HG02763 (cell line): ENCODE measurements at regions not wholly inside any gene's neighbourhood (a gene's known extent, or its start where the extent isn't known, plus 50 kb on each side); places are given as distances from the start of the nearest gene placed in this dataset.

Source experiments
- ATAC-seq: cut with Tn5 transposase; IDR thresholded peaks from one replicate; pipeline ENCODE4 v1.9.1; 2021; ENCODE audit warnings: mild to moderate bottlenecking, moderate library complexity; ENCODE audit not compliant: unreplicated experiment

DNA sequence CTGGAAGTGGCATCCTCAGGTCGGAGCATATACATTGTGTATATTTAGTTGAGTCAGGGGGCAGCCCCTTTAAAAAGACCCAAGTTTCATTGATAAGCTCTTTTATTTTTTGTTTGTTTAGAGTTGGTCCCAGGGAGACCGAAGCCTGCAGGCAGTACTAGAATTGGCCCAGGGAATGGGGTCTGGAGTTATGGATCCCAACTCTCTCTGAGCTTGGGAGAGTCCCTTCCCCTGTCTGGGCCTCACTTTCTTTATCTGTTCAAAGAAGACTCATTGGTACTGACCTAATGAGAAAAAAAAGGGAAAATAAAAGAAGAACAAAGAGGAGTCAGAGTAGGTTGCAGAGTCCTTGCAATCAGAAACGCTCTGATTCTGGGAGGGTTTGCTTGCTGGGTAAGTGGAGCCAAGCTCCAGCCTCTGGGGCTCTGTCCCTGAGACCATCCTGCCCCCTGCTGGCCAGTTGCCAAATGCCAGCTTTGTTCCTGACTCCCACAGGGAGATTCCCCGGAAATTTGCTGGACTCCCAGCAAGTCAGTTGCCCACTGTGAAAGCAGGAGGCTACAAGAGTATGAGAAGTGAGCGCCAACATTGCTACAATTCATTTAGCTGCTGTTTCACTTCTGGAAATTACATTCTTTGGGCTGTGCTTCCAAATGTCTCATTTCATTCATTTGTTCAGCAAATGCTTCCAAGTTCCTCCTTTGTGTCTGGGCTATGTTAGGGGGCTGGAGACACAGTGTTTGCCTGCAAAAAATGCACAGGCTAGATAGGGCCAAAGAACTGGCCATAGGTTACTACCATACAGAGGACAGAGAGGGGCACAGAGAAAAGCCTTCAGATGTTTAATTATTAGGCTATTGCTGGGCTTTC is 156.2 kb downstream of the MELK start:
- no peak for ATAC-seq

GRCh38 chr9:36729906-36730305 is 157.2 kb downstream of the MELK start:
- no peak for ATAC-seq

- ATAC-seq: no peak
These were observed 157.7 kb downstream of the MELK start for GRCh38 chr9:36730414-36730813.

- no peak for ATAC-seq
These were observed 158.6 kb downstream of the MELK start for GRCh38 chr9:36731068-36731956.

- ATAC-seq: no peak
These were observed 162.0 kb downstream of the MELK start for GRCh38 chr9:36734737-36735136.

DNA sequence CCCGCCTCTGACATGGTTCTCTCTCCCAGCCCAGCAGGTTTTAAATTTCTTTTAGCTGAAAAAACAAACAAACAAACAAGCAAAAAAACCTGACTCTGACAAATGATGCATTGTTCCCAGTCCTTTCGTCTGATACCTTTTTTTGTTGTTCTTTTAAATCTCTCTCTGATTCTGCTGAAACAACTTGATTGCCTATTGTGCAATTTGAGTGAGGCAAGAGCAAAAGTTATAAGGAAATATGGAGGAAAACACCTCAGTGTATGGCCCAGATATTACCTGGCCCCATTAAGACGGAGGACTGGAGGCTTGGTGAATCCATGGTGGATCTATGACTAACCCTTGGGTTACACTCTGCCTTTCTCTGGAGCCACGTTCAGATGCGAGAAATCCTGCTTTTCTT is 164.0 kb downstream of the MELK start:
- no peak for ATAC-seq

DNA sequence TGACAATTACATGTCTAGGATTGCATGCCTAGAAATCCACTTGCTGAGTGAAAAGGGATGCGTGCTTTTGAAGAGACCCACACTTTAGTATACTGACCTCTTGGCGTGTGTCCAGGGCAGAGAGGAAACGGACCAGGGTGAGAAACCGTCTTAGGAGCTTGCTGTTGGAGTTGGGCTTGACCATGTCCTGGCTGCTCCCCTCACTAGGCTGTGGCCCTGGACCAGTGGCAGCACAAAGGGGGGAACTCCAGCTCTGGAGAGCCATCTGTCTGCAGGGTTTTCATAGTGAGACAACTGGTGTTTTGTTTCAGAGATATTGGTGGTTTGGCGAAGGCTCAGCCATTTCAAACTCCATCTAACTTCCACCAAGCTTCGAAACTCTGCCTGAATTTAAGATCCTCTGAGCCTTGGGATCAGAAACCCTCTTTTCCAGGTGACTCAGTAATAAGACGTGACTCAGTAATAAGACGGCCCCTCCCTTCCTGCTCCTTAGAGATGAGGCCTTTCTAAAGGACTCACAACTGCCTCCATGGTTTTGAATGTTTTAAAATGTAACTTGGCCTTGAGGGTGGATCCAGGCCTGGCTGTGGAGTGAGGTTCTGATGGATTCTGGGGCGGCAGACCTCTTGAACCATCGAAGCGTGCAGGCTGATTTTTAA is 165.8 kb downstream of the MELK start:
- no peak for ATAC-seq

DNA sequence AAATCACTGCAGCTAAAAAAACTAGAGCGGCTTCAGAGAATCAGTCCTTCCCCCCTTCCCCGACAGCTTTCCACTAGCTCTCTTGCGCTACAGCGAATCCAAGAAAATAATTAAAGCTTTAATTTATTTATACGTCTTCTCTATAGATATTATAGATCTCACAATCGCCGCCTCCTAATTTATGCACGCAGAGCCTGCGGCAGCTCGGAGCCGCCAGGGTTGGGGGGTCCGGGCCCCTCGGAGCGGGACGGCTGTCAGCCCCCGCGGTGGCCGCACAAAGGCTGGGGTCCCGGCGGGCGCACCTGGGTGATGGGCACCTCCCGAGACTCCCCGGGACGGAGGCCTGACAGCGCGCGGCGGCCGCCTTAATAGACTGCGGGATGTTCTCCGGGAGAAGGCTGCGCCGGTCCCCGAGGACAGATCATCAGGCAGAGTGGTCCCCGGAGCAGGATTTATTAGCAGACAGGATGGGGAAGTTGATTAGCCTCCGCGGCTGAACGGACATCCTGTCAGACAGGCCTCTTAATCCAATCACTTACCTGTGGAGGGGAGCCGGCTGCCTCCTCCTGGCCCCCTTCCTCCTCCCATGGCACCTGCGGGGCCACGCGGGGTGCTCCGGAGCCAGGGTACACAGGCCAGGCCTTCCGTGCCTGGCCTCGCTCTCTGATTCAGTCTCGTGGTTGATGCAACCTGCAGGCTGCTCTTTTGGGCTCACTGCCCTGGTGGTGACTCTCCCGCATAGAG is 166.8 kb downstream of the MELK start:
- ATAC-seq: no peak

DNA sequence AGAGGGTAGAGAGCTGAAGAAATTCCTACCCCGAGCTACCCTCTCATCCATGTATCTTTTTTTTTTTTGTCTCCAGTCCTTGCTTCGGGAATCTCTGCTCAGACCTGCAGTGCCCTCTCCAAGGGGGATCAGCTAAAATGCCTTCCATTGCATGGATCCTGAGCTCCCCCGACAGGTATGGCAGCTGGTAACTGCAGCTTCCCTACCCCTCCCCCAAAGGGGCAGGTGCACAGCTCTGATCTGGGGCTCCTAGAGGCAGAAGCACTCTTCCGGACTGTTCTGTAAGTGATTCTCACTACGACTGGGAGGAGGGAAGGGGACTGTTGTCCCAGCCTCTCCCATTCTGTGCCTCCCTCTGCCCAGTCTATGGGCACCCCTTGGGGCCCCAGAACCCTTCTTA is 169.6 kb downstream of the MELK start:
- no peak for ATAC-seq

DNA sequence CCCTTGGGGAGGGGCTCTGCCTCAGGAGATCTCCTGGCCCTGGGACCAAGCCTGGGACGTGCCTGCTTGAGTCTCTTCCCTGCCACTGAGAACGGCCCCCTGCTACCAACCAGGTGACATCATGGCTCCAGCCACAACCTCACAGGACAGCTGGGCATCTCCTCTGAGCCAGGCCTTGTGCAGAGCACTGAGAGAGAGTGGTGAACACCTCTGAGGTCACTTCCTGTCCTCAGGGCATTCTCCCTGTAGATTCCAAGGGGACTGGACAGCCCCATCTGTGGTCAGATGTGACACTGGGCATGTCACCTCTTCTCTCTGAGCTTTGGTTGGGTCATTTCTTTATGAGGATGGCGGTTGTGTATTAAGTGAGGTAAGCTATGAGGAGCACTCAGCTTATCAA is 172.0 kb downstream of the MELK start:
- no peak for ATAC-seq

DNA sequence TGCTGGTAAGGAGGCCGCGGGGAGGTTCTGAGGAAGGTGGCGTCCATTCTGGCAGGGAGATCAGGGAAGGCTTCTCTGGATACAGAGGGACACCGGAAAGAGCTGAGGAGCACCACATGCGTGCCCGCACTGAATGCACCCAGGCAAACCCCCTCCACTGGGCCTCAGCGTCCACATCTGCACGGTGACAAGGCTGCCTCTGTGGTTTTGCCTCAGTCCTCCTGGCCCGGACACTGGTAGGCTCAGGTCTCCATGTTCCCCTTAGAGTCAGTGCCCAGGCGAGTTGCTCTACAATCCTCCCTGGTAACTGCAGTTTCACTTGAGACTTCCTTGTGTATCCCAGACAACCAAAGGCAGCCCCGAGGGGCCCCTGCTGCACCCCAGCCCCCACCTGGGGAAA is 173.3 kb downstream of the MELK start:
- ATAC-seq: no peak

DNA sequence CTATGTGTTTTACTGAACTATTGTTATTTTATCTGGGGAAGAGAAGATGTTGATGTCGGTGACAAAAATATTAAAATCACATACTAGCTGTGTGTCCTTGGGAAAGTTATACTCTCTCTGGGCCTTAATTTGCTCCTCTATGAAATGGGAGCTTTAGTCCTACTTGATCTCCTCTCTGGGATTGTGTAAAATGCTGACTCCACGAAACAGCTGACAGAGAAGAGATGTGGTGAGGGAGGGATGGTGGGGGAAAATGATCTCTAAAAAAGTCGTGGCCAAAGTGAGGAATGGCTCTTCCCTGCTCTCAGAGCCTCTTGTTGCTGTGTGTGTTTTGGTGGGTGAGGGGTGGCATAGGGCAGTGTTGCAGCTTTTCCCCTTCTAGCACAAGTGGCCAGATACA is 173.7 kb downstream of the MELK start:
- no peak for ATAC-seq

DNA sequence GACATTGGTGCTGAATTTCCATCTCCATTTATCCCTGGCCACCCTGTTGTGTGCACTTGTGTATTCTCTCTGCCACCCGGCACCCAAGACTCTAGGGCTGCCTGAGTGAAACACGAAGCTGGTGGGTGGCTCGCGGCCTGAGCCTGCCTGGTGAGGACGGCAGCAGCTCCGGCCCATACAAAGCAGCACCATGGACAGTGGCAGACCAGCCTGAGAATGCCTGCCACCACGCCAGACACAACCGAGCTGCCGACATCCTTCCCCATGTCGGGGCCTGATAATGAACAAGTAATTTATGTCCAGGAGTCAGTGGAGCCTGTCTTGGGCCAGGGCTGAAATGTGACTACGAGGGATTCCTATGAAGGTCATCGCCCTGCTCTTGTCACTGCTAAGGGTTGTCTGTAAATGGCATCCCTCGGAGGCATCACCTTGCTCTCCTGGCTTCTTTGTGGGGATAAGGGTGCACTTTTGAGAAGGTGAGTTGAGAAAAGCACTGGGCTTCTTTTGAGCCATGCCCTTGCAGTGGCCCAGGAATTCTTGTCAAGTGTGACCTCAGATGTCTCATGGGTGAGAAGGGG is 175.7 kb downstream of the MELK start:
- ATAC-seq: no peak

GRCh38 chr9:36749461-36749860 is 176.8 kb downstream of the MELK start:
- no peak for ATAC-seq

DNA sequence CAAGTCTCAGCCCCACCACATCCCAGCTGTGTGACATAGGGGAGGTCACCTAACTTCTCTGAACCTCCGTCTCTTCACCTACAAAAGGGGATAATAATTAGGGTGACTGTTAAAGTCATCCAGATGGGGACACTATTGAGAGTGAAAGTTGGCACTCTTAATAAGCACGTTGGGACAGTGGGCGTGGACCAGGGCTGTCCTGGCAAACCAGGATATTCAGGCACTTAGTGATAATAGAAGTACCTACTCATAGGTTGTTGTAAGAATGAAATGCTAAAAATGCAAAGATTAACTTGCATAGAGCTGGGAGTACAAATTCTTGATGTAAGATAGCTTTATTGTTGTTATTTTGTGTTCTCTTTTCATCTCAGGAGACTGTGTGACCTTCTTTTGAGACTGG is 177.9 kb downstream of the MELK start:
- ATAC-seq: no peak

DNA sequence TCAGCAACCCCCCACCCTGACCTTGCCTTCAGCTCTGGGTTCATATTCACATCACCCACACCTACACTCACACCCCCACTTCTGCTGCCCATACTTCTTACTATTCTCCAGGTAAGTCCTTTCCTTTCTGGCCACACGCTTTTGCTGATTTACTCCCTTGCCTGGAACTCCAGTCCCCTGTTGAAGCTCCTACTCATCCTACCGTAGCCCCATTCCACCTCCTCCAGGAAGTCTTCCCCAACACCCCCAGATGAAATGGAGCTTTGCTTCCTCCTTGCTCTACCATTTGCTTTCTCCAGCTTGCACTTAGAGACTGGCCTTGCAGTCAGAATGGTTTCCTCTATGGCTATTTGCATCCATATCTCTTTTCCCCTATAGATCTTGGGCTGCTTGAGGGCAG is 182.3 kb downstream of the MELK start:
- no peak for ATAC-seq

GRCh38 chr9:36759141-36759540 is 186.4 kb downstream of the MELK start:
- ATAC-seq: no peak

DNA sequence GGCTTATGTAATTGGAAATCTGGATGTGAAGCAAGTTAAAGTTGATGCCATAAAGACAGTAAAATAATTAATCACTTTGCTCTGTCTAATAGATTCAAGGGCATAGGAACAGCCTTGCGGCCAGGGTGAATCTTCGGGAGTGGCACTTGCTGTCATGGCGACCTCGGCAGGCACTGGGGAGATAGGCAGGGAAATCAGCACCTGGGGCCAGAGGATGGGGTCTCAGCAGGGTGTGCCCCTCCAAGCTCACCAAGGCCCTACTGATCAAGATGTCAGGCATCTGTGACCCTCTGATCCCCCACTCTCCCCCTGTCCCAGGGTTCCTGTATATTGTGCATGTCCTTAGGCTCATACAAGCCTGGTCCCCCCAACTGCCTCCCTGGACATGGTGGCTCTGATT is 187.3 kb downstream of the MELK start:
- ATAC-seq: no peak

- no peak for ATAC-seq
These were observed 188.1 kb downstream of the MELK start for GRCh38 chr9:36760667-36761420.

DNA sequence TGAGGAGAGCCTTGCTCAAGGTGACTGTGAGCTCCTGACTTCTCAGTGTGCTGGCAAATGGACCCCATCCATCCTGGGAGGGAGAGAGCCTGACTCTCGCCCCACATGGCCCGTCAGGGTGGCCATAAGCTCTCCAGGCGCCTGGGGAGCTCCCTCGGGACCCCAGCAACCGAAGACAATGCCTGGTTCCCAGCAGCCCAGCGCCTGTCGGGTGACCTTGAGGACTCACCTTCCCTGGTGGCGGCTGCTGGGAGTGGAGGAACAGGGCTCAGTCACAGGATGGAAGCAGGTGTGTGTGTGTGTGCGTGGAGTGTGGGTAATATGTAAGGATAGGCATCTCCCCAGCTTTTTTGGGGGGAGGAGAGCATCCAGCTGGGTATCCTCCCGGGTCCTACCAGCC is 190.3 kb downstream of the MELK start:
- no peak for ATAC-seq
